A549 (cell line): ENCODE measurements at regions not wholly inside any gene's neighbourhood (a gene's known extent, or its start where the extent isn't known, plus 50 kb on each side); places are given as distances from the start of the nearest gene placed in this dataset.

Source experiments
- ATAC-seq, 2 experiments: fragments of 200-7000 bp in 1 of 2; fragments of >200 bp in 1 of 2; cut with Nextera tagmentation in 1 of 2; cut with Tn5 transposase in 1 of 2; 3 replicates each; pipeline versions ENCODE4 v1.8.0 to v1.9.1; 2018 to 2020; ENCODE audit warnings: mild to moderate bottlenecking in 1 of 2, moderate library complexity in 1 of 2
- CTCF ChIA-PET: fragments of 300-600 bp; sonication (Branson Sonifier 250); formaldehyde crosslinking; extraction: SDS; loops from one replicate; lab custom pipeline; 2021; ENCODE audit warnings: antibody characterized with exemption, inconsistent platforms; lab: Yijun Ruan, JAX
- POLR2A ChIA-PET: fragments of 350-600 bp; formaldehyde crosslinking; extraction: SDS; loops from one replicate; lab custom pipeline; 2021; ENCODE audit warnings: antibody characterized with exemption, inconsistent platforms; lab: Yijun Ruan, JAX
- DNase-seq, 2 experiments: peaks; one replicate each; pipeline versions ENCODE4 v3.0.0 to v3.0.0-alpha.2; 2011 to 2016; ENCODE audit warnings: low read depth in 1 of 2, low spot score in 1 of 2
- FAIRE-seq: peaks from 2 replicates; lab custom pipeline; 2011; peaks lifted over from hg19 to GRCh38; lab: Jason Lieb, UNC
- H3K27ac ChIP-seq, 2 experiments: fragments of >200 bp; sonication (Bioruptor Twin); formaldehyde crosslinking; 3 replicates each; pipeline ENCODE4 v1.5.1; 2016 to 2017
- H3K4me1 ChIP-seq: fragments of >200 bp; sonication (Bioruptor Twin); formaldehyde crosslinking; 3 replicates; pipeline ENCODE4 v1.6.1; 2016
- H3K4me2 ChIP-seq: fragments of >200 bp; sonication (Bioruptor Twin); formaldehyde crosslinking; 3 replicates; pipeline ENCODE4 v1.6.1; 2016
- H3K4me3 ChIP-seq: fragments of >200 bp; sonication (Bioruptor Twin); formaldehyde crosslinking; 3 replicates; pipeline ENCODE4 v1.5.1; 2016
- H3K9me3 ChIP-seq: fragments of >200 bp; sonication (Bioruptor Twin); formaldehyde crosslinking; 3 replicates; pipeline ENCODE4 v1.6.1; 2016
- BHLHE40 ChIP-seq: IDR thresholded peaks from 2 replicates; pipeline ENCODE4 v1.6.1; 2012; ENCODE audit warnings: low read depth, low read length, inconsistent platforms
- CBX8 ChIP-seq: fragments of 200-600 bp; sonication (generic); IDR thresholded peaks from 2 replicates; pipeline ENCODE4 v1.6.1; 2016
- CHD4 ChIP-seq: fragments of 200-600 bp; sonication (generic); IDR thresholded peaks from 2 replicates; pipeline ENCODE4 v1.6.1; 2016; ENCODE audit warnings: antibody characterized with exemption, mild to moderate bottlenecking, borderline replicate concordance
- EHF ChIP-seq: fragments of 250-450 bp; sonication (Bioruptor Pico); IDR thresholded peaks from 2 replicates; pipeline ENCODE4 v1.5.0; 2020; ENCODE audit warnings: mild to moderate bottlenecking
- EP300 ChIP-seq, 2 experiments: fragments of >200 bp; sonication (Bioruptor Twin); formaldehyde crosslinking; IDR thresholded peaks; 2 replicates in 1 of 2; 3 replicates in 1 of 2; pipeline ENCODE4 v1.6.1; 2016 to 2017
- FOSB ChIP-seq: fragments of 250-450 bp; sonication (Bioruptor Pico); IDR thresholded peaks from 2 replicates; pipeline ENCODE4 v1.5.0; 2020; ENCODE audit warnings: mild to moderate bottlenecking, moderate library complexity
- GATA3 ChIP-seq: IDR thresholded peaks from 2 replicates; pipeline ENCODE4 v1.6.1; 2012; ENCODE audit warnings: borderline replicate concordance
- HES2 ChIP-seq: fragments of >200 bp; sonication (Bioruptor Twin); formaldehyde crosslinking; IDR thresholded peaks from 2 replicates; pipeline ENCODE4 v1.6.1; 2016
- HEYL ChIP-seq: fragments of 250-450 bp; sonication (Bioruptor Pico); IDR thresholded peaks from 2 replicates; pipeline ENCODE4 v1.8.0; 2021; ENCODE audit warnings: mild to moderate bottlenecking, moderate library complexity
- HOXB13 ChIP-seq: fragments of 250-450 bp; sonication (Bioruptor Pico); IDR thresholded peaks from 2 replicates; pipeline ENCODE4 v1.5.0; 2020; ENCODE audit warnings: low read depth, mild to moderate bottlenecking, moderate library complexity
- MAX ChIP-seq: IDR thresholded peaks from 2 replicates; pipeline ENCODE4 v1.6.1; 2012
- PHF8 ChIP-seq: fragments of 200-600 bp; sonication (generic); IDR thresholded peaks from 2 replicates; pipeline ENCODE4 v1.6.1; 2016; ENCODE audit warnings: low read depth, mild to moderate bottlenecking, antibody characterized with exemption, moderate library complexity, borderline replicate concordance
- RFX5 ChIP-seq: fragments of 450-650 bp; IDR thresholded peaks from 2 replicates; pipeline ENCODE4 v1.7.1; 2014; ENCODE audit warnings: antibody characterized with exemption, mild to moderate bottlenecking, moderate library complexity
- SMC3 ChIP-seq: fragments of >200 bp; sonication (Bioruptor Twin); formaldehyde crosslinking; IDR thresholded peaks from 3 replicates; pipeline ENCODE4 v1.6.1; 2018; ENCODE audit warnings: inconsistent platforms
- SREBF2 ChIP-seq: fragments of 450-650 bp; IDR thresholded peaks from 2 replicates; pipeline ENCODE4 v1.6.1; 2014; ENCODE audit warnings: mild to moderate bottlenecking, moderate library complexity
- TFCP2L1 ChIP-seq: fragments of 250-450 bp; sonication (Bioruptor Pico); IDR thresholded peaks from 2 replicates; pipeline ENCODE4 v1.5.0; 2021; ENCODE audit warnings: mild to moderate bottlenecking
- ZC3H11A ChIP-seq: fragments of 450-650 bp; IDR thresholded peaks from 2 replicates; pipeline ENCODE4 v1.6.1; 2014; ENCODE audit warnings: antibody characterized with exemption, mild to moderate bottlenecking
- ZNF302 ChIP-seq: fragments of 250-450 bp; sonication (Bioruptor Pico); IDR thresholded peaks from 2 replicates; pipeline ENCODE4 v1.9.0; 2021; ENCODE audit warnings: inconsistent platforms, mild to moderate bottlenecking, moderate library complexity
- WGBS: methylation state at CpG from one replicate; pipeline ENCODE4 v1.1.6; 2017; ENCODE audit errors: missing lambda C conversion rate; 5-methylcytosine and 5-hydroxymethylcytosine counted together
- TF ChIP-seq, protein P1 (sequence below): fragments of 250-450 bp; sonication (Bioruptor Pico); IDR thresholded peaks from 2 replicates; pipeline ENCODE4 v1.5.0; 2021; ENCODE audit warnings: mild to moderate bottlenecking, moderate library complexity, borderline replicate concordance
- TF ChIP-seq, protein P2 (sequence below): fragments of >200 bp; sonication (Bioruptor Twin); formaldehyde crosslinking; IDR thresholded peaks from 3 replicates; pipeline ENCODE4 v1.6.1; 2016
- TF ChIP-seq, protein P3 (sequence below): fragments of 450-650 bp; IDR thresholded peaks from 2 replicates; pipeline ENCODE4 v1.6.1; 2014; ENCODE audit warnings: antibody characterized with exemption
- TF ChIP-seq, protein P4 (sequence below): IDR thresholded peaks from 2 replicates; pipeline ENCODE4 v1.6.1; 2012

DNA sequence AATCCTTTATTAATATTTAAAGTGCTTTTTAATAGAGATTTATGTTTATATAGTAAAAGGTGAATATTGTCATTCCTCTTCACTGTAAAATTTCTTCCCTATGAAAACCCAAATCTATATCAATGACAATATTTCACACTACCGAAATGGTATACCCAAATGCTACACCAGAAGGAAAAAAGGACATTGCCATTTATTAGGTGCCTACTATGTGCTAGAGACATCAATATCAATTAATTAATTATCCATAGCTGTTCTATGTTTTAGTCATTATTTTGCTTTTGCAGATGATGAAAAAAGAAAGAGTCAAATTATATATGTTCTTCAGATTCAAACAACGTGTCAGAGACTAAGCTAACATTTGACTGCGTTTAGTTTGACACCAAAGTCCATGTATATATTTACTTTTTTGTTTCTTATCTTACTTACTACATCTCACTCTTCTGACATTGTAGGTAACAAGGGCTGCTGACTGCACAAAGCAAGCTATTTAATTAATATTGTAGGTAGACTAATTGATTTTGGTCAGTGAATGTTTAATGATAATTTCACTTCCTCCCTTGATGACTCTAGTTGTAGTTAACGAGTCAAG, 614.0 kb upstream of the FOXG1 start:
- Histone ChIP-seq H3K9me3 (no peaks in the 10 kb centered on the region), H3K27ac (no peak overlapping the region), H3K4me1 (no peaks in the 10 kb centered on the region), H3K4me3 (no peak overlapping the region), H3K4me2 (no peak overlapping the region)
- ChIA-PET POLR2A (no interaction called here), CTCF (no interaction called here)
- no peak for DNase-seq
- no peak for TF ChIP-seq TFCP2L1
- TF ChIP-seq, protein P1, sequence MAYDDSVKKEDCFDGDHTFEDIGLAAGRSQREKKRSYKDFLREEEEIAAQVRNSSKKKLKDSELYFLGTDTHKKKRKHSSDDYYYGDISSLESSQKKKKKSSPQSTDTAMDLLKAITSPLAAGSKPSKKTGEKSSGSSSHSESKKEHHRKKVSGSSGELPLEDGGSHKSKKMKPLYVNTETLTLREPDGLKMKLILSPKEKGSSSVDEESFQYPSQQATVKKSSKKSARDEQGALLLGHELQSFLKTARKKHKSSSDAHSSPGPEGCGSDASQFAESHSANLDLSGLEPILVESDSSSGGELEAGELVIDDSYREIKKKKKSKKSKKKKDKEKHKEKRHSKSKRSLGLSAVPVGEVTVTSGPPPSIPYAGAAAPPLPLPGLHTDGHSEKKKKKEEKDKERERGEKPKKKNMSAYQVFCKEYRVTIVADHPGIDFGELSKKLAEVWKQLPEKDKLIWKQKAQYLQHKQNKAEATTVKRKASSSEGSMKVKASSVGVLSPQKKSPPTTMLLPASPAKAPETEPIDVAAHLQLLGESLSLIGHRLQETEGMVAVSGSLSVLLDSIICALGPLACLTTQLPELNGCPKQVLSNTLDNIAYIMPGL (CRISPR knock-in tag): no peak
- no peak for TF ChIP-seq ZC3H11A
- no peak for TF ChIP-seq HES2
- TF ChIP-seq PHF8: no peak
- no peak for TF ChIP-seq CHD4
- no peak for TF ChIP-seq CBX8
- no peak for TF ChIP-seq HOXB13 (CRISPR knock-in tag)
- no peak for FAIRE-seq
- WGBS: 30% methylated on average over 4 of the region's 4 CpGs
- ATAC-seq: no peak

GRCh38 chr14:28157289-28157869, 609.2 kb upstream of the FOXG1 start:
- 71% methylated on average over 6 of the region's 14 CpGs for WGBS

GRCh38 chr14:28157887-28158791, 608.4 kb upstream of the FOXG1 start:
- no peak for FAIRE-seq
- CTCF ChIA-PET: interaction anchor here (0.5 kb wide), 1 partner anchor 8 kb away, joined by 3 read pairs; no protein-coding TSS in a partner anchor
- Histone ChIP-seq H3K9me3 (no peaks in the 10 kb centered on the region), H3K4me2 (no peak overlapping the region), H3K27ac (no peak overlapping the region), H3K4me3 (no peak overlapping the region), H3K4me1 (no peaks in the 10 kb centered on the region)
- ATAC-seq: no peak
- TF ChIP-seq MAX (no peak), HEYL (CRISPR knock-in tag) (no peak), ZNF302 (CRISPR knock-in tag) (no peak), RFX5 (no peak), EHF (CRISPR knock-in tag) (no peak), CBX8 (no peak), EP300 (IDR thresholded peaks at IDR 0.05) (no peak), SMC3 (no peak), SREBF2 (no peak), PHF8 (no peak), GATA3 (no peak), FOSB (CRISPR knock-in tag) (no peak)
- TF ChIP-seq, protein P2, sequence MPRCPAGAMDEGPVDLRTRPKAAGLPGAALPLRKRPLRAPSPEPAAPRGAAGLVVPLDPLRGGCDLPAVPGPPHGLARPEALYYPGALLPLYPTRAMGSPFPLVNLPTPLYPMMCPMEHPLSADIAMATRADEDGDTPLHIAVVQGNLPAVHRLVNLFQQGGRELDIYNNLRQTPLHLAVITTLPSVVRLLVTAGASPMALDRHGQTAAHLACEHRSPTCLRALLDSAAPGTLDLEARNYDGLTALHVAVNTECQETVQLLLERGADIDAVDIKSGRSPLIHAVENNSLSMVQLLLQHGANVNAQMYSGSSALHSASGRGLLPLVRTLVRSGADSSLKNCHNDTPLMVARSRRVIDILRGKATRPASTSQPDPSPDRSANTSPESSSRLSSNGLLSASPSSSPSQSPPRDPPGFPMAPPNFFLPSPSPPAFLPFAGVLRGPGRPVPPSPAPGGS: no peak
- TF ChIP-seq, protein P3, sequence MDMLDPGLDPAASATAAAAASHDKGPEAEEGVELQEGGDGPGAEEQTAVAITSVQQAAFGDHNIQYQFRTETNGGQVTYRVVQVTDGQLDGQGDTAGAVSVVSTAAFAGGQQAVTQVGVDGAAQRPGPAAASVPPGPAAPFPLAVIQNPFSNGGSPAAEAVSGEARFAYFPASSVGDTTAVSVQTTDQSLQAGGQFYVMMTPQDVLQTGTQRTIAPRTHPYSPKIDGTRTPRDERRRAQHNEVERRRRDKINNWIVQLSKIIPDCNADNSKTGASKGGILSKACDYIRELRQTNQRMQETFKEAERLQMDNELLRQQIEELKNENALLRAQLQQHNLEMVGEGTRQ: no peak
- TF ChIP-seq, protein P4, sequence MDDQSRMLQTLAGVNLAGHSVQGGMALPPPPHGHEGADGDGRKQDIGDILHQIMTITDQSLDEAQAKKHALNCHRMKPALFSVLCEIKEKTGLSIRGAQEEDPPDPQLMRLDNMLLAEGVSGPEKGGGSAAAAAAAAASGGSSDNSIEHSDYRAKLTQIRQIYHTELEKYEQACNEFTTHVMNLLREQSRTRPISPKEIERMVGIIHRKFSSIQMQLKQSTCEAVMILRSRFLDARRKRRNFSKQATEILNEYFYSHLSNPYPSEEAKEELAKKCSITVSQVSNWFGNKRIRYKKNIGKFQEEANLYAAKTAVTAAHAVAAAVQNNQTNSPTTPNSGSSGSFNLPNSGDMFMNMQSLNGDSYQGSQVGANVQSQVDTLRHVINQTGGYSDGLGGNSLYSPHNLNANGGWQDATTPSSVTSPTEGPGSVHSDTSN: no peak
- WGBS: 68% methylated on average over 15 of the region's 26 CpGs
- POLR2A ChIA-PET: no interaction called here
- DNase-seq: no peak

More at GRCh38 chr14:28157289-28157869, 609.2 kb upstream of the FOXG1 start:
- DNase-seq (no peak), FAIRE-seq (no peak), ATAC-seq (no peak)
- Histone ChIP-seq H3K4me2 (no peak overlapping the region), H3K4me1 (no peaks in the 10 kb centered on the region), H3K27ac (no peak overlapping the region), H3K4me3 (no peak overlapping the region), H3K9me3 (no peaks in the 10 kb centered on the region)
- CTCF ChIA-PET: no interaction called here
- POLR2A ChIA-PET: no interaction called here
- TF ChIP-seq BHLHE40: no peak
